GM18861 (cell line): ENCODE measurements at regions not wholly inside any gene's neighbourhood (a gene's known extent, or its start where the extent isn't known, plus 50 kb on each side); places are given as distances from the start of the nearest gene placed in this dataset.

Experiments
- ATAC-seq: cut with Tn5 transposase; IDR thresholded peaks from one replicate; pipeline ENCODE4 v1.9.1; 2021; ENCODE audit not compliant: unreplicated experiment

GRCh38 chr7:54701982-54702381, 57.0 kb downstream of the SEC61G start:
- no peak for ATAC-seq

- no peak for ATAC-seq
Measured at GRCh38 chr7:54699715-54700114, 59.3 kb downstream of the SEC61G start.

GRCh38 chr7:54697659-54698186, 61.3 kb downstream of the SEC61G start:
- no peak for ATAC-seq

- ATAC-seq: no peak
Measured at GRCh38 chr7:54690892-54691291, 68.1 kb downstream of the SEC61G start.

GRCh38 chr7:54690050-54690443, 69.0 kb downstream of the SEC61G start:
- ATAC-seq: no peak

GRCh38 chr7:54689394-54690049, 69.5 kb downstream of the SEC61G start:
- no peak for ATAC-seq

- no peak for ATAC-seq
Measured at GRCh38 chr7:54687462-54688212, 71.4 kb downstream of the SEC61G start.

GRCh38 chr7:54680377-54681005, 78.5 kb downstream of the SEC61G start:
- no peak for ATAC-seq

GRCh38 chr7:54679490-54679817, 79.6 kb downstream of the SEC61G start:
- ATAC-seq: no peak

- no peak for ATAC-seq
Measured at GRCh38 chr7:54678763-54679489, 80.1 kb downstream of the SEC61G start.

GRCh38 chr7:54674891-54675290, 84.1 kb downstream of the SEC61G start:
- no peak for ATAC-seq

- ATAC-seq: no peak
Measured at GRCh38 chr7:54672519-54672918, 86.5 kb downstream of the SEC61G start.

- peak; percentile 75 for ATAC-seq
Measured at GRCh38 chr7:54664235-54665228, 94.5 kb downstream of the SEC61G start.

- ATAC-seq: no peak
Measured at GRCh38 chr7:54663603-54664234, 95.3 kb downstream of the SEC61G start.

GRCh38 chr7:54663186-54663585, 95.8 kb downstream of the SEC61G start:
- ATAC-seq: no peak

- ATAC-seq: no peak
Measured at GRCh38 chr7:54662701-54663100, 96.3 kb downstream of the SEC61G start.

GRCh38 chr7:54653905-54654304, 105.1 kb downstream of the SEC61G start:
- ATAC-seq: no peak

GRCh38 chr7:54643064-54643463, 100.9 kb downstream of the VSTM2A start:
- no peak for ATAC-seq

- no peak for ATAC-seq
Measured at GRCh38 chr7:54637712-54638396, 95.7 kb downstream of the VSTM2A start.
